AG04449 (cell line): ENCODE measurements at regions not wholly inside any gene's neighbourhood (a gene's known extent, or its start where the extent isn't known, plus 50 kb on each side); places are given as distances from the start of the nearest gene placed in this dataset.

ENCODE experiments used
- CTCF ChIA-PET: fragments of 350-600 bp; formaldehyde crosslinking; extraction: SDS; loops from one replicate; lab custom pipeline; 2021; ENCODE audit warnings: antibody characterized with exemption; lab: Yijun Ruan, JAX
- POLR2A ChIA-PET: fragments of 400-600, 350-600 bp; formaldehyde crosslinking; extraction: SDS; loops from one replicate; lab custom pipeline; 2020; ENCODE audit warnings: antibody characterized with exemption, inconsistent platforms; lab: Yijun Ruan, JAX
- DNase-seq: peaks from one replicate; pipeline ENCODE4 v3.0.0-alpha.2; 2010; ENCODE audit warnings: low read depth, low spot score
- H3K4me3 ChIP-seq: 2 replicates; pipeline ENCODE4 v1.5.1; 2011; ENCODE audit warnings: low read depth, mild to moderate bottlenecking, control low read depth, low read length
- TF ChIP-seq, protein P1 (sequence below): IDR thresholded peaks from one replicate; pipeline ENCODE4 v1.5.1; 2011; ENCODE audit warnings: mild to moderate bottlenecking, moderate library complexity, low read length, control low read depth, inconsistent platforms; ENCODE audit not compliant: insufficient read depth; ENCODE audit errors: missing control alignments

- TF ChIP-seq, protein P1, sequence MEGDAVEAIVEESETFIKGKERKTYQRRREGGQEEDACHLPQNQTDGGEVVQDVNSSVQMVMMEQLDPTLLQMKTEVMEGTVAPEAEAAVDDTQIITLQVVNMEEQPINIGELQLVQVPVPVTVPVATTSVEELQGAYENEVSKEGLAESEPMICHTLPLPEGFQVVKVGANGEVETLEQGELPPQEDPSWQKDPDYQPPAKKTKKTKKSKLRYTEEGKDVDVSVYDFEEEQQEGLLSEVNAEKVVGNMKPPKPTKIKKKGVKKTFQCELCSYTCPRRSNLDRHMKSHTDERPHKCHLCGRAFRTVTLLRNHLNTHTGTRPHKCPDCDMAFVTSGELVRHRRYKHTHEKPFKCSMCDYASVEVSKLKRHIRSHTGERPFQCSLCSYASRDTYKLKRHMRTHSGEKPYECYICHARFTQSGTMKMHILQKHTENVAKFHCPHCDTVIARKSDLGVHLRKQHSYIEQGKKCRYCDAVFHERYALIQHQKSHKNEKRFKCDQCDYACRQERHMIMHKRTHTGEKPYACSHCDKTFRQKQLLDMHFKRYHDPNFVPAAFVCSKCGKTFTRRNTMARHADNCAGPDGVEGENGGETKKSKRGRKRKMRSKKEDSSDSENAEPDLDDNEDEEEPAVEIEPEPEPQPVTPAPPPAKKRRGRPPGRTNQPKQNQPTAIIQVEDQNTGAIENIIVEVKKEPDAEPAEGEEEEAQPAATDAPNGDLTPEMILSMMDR: no peak
- H3K4me3 ChIP-seq: no peak overlapping the region
- ChIA-PET POLR2A (no interaction called here), CTCF (no interaction called here)
- no peak for DNase-seq
Measured at GRCh38 chr3:31232055-31233025, 300.4 kb upstream of the STT3B start.

- H3K4me3 ChIP-seq: no peak overlapping the region
- POLR2A ChIA-PET: no interaction called here
- CTCF ChIA-PET: no interaction called here
- no peak for DNase-seq
- TF ChIP-seq, protein P1: no peak
Measured at GRCh38 chr3:31234145-31234544, 298.6 kb upstream of the STT3B start.

- ChIA-PET POLR2A (no interaction called here), CTCF (interaction anchor here (0.9 kb wide), 1 partner anchor 18 kb away, joined by 3 read pairs; no protein-coding TSS in a partner anchor)
- H3K4me3 ChIP-seq: no peak overlapping the region
- DNase-seq: no peak
- TF ChIP-seq, protein P1: no peak
Measured at GRCh38 chr3:31235062-31235700, 297.5 kb upstream of the STT3B start.

GRCh38 chr3:31237887-31238286, 294.8 kb upstream of the STT3B start:
- ChIA-PET POLR2A (no interaction called here), CTCF (no interaction called here)
- H3K4me3 ChIP-seq: no peak overlapping the region
- TF ChIP-seq, protein P1: no peak
- no peak for DNase-seq

GRCh38 chr3:31240013-31240412, 292.7 kb upstream of the STT3B start:
- POLR2A ChIA-PET: no interaction called here

GRCh38 chr3:31240466-31240865, 292.3 kb upstream of the STT3B start:
- CTCF ChIA-PET: no interaction called here
- TF ChIP-seq, protein P1: no peak
- no peak for DNase-seq
- H3K4me3 ChIP-seq: no peak overlapping the region
- POLR2A ChIA-PET: no interaction called here

More at GRCh38 chr3:31240013-31240412, 292.7 kb upstream of the STT3B start:
- no peak overlapping the region for H3K4me3 ChIP-seq
- TF ChIP-seq, protein P1: no peak
- no peak for DNase-seq
- CTCF ChIA-PET: no interaction called here
